Skin of body (tissue), 1 donor: ENCODE measurements at regions not wholly inside any gene's neighbourhood (a gene's known extent, or its start where the extent isn't known, plus 50 kb on each side); places are given as distances from the start of the nearest gene placed in this dataset.
"Not testable (repeated sequence)": the region's sequence is repeated elsewhere in the genome, so short reads cannot be mapped to it uniquely, and the experiment has no call there.

Source experiments
- DNase-seq: peaks from one replicate; lab custom pipeline; 2025; lab: John Stamatoyannopoulos, UW

- no peak for DNase-seq
These were observed 127.2 kb downstream of the CD164 start for GRCh38 chr6:109255087-109255486.

GRCh38 chr6:109253366-109253765 is 128.9 kb downstream of the CD164 start:
- no peak for DNase-seq

- no peak for DNase-seq
These were observed 129.8 kb downstream of the CD164 start for GRCh38 chr6:109252261-109253041.

DNA sequence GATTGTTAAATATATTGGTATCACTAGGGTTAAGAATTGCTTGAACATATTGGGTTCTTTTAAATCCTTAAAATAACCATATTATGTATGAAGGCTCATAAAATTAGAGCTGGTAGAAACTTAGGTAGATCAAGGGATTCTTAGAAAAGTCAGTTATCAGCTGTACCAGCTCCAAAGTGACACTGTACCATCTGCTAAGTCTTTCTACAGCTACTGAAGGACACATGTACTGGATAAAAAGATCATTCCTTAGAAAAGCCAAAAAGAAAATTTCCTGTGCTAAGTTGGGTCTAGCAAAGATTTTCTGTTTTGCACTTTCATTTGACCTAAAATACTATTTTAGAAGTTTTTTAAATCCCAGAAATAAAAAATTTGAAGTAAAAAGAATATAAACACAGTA is 130.4 kb downstream of the CD164 start:
- no peak for DNase-seq

- DNase-seq, result not testable (repeated sequence)
These were observed 131.6 kb downstream of the CD164 start for GRCh38 chr6:109250544-109251156.

DNA sequence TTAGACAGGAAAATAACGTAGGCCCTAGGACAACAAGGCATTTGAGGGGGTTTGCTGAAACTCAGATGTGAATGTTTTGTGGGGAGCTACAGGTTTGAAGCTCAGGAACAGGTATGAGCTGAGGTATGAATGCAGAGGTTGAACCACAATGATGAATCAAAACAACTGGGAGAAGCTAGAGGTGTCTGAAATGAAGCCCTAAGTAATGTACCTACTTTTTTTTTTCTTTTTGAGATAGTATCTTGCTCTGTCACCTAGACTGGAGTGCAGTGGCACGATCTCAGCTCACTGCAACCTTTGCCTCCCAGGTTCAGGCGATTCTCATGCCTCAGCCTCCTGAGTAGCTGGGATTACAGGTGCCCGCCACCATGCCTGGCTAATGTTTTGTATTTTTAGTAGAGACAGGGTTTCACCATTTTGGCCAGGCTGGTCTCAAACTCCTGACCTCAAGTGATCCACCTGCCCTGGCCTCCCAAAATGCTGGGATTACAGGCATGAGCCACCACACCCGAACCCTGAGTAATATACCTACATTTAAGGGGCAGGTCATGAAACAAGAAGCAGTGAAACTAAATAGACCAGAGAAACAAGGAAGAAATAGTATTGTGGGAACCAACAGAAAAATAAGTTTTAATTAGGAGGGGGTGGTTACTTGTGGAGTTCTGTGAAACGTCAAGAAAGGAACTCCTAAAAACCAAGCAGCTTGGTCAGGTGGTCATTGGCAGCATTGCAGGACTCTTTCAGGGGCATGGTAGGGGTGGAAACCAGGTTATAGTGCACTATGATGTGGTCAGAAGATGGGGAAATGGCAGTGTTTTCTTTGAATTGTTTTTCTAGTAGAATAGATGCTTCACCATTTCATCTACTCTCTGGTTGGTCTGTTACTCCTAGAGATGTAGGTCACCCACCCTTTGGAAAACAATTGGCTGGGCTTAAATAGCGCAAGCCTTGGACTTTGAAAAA is 138.1 kb downstream of the CD164 start:
- no peak for DNase-seq

DNA sequence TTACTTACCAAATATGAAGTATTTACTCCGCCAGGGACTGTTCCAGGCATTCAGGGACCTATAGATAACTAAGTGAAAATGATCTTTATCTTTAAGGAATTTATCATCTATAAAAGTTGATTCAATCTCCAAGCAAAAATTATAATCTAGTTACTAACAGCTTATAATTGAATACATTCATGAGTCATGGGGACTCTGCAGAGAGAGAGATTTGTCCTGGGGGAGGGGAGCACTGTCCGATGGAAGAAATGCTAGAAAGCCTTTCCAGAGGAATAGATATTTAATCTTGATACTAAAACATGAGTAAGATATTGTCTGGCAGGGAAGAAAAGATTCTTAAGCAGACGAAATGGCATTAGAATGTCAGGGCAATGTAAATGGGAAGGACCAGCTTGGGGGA is 139.3 kb downstream of the CD164 start:
- no peak for DNase-seq

- no peak for DNase-seq
These were observed 140.2 kb downstream of the CD164 start for GRCh38 chr6:109242029-109242428.

GRCh38 chr6:109241199-109241598 is 141.1 kb downstream of the CD164 start:
- DNase-seq, result no peak

- no peak for DNase-seq
These were observed 141.7 kb downstream of the CD164 start for GRCh38 chr6:109240370-109241084.

DNA sequence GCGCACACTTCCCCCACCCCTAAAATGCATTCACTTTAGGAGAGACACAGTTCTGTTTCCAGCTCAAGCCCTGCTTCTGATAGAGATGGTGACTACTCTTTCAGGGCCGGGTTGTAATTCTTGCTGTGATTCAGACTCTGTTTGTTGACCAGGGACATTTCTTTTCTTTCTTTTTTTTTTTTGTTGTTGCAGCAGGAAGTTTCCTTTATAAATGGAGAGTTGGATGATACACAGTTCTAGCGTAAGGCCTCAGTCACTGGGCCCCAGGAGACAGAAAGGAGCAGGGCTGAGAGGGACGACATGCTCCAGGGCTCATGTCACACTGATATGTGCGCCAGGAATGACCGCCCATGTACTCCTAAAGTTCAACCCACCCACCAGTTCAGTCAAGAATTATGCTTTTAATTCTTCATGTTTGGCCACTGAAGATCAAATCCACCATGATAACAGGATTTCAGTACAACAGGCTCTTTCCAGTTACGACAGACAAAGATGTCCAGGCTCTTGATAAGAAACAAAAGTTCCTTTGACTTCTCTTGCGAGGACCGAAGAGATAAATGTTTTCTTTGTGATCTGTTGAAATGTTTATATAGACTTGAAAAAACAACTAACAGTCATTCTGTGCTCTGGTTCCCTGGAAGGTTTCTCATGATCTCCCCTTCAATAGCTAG is 142.5 kb downstream of the CD164 start:
- no peak for DNase-seq

- no peak for DNase-seq
These were observed 143.1 kb downstream of the CD164 start for GRCh38 chr6:109239160-109239559.

GRCh38 chr6:109238396-109238795 is 143.1 kb downstream of the CEP57L1 start:
- DNase-seq, result no peak

- no peak for DNase-seq
These were observed 142.7 kb downstream of the CEP57L1 start for GRCh38 chr6:109237986-109238329.

DNA sequence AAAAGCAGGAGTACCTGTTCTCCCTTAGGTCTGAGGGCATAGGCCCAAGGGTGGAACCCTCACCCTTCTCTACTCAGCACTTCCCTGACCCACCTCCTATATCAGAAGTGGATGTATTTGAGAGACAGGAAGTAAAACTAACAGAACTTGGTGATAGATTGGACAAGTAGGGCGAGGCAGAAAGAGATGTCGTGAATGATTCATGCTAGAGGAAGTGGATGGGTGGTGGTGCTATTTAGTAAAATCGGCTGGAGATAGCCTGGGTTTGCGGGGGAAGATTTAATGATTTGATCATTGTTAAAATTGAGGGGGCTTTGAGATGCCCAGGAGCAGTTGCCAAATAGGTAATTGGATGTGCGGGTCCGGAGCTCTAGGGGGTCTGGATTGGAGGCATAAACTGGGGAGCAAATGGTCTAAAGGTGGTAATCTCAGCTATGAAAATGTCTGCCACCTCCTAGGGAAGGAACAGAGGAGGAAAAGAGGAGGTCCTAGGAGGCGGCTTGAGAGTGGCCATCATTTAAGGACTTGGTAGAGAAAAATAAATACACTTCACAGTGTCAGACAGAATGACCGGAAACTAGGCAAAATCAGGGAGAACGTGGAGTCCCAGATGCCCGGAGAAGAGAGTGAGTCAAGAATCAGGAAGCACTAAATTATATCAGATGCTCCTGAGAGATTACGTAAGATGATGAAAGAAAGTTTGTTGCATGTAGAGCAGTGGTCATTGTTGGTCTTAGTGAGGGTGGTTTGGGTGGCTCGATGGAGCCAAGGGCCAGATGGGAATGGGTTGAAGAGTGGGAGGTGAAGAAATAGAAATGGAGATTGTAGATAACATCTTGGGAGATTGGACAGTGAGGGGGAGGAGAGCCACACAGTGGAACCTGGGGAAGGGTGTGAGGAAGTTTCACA is 142.0 kb downstream of the CEP57L1 start:
- no peak for DNase-seq

DNA sequence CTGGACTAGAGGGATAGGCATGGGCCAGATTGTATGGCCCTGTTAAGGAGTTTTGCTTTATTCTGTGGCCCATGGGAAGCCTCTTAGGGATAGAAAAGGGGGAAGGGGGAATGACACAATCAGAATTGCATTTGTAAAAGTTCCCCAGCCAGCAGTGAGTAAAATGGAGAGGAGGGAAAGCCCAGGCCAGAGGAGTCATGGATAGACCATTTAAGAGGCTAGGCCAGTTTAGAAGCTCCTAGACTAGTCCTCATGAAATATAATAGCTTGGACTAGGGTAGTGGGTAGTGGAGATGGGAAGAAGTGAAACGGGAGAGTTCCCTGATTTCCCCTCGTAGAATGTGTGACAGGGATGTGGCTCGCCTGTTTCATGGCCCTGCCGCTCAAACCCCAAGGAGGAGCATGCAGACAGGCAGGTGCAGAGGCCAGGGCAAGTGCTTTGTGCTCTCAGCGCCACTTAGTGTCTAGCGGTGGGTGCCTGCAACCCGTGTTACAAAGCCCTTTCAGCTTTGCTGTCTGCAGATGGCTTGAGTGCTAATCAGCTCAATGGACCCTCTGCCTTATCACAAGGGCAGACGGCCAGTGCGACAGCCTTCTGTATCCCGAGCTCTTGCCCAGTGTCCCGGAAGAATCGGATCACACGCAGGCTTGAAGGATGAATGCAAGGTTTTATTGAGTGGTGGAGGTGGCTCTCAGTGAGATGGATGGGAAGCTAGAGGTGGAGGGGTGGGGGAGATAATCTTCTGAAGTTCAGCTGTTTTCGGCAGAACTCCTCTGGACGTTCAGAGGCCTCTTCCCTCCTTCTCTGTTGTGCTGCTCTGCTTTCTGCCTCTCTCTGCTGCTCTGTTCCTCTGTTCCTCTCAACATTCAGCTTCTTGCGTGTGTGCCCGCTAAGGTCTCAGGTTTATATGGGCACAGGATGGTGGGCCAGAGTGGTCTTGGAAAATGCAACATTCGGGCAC is 141.1 kb downstream of the CEP57L1 start:
- DNase-seq, result no peak

GRCh38 chr6:109235481-109236038 is 140.3 kb downstream of the CEP57L1 start:
- DNase-seq, result no peak

DNA sequence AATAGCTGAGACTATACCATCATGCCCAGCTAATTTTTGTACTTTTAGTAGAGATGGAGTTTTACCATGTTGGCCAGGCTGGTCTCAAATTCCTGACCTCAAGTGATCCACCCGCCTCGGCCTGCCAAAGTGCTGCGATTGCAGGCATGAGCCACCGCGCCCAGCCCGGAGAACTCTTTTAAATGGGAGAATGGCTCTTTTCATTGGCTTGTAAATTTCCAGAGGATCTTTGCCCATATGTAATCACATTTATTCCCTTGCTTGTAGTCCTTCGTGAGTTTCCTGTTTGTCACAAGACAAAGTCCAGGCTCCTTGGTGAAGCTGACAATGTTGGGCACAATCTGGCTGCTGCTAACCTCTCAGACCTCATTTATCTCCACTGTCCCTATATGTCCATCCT is 135.1 kb downstream of the CEP57L1 start:
- no peak for DNase-seq
